GM12878 (cell line): ENCODE measurements at regions not wholly inside any gene's neighbourhood (a gene's known extent, or its start where the extent isn't known, plus 50 kb on each side); places are given as distances from the start of the nearest gene placed in this dataset.

Experiments used
- ATAC-seq: fragments of 200-7000 bp; cut with Tn5 transposase; 3 replicates; pipeline ENCODE4 v1.9.1; 2020; ENCODE audit warnings: mild to moderate bottlenecking, moderate library complexity
- BruUV-seq: library from RNA; stranded (reverse); fragments of 400-500 nt; replicated peaks from 2 replicates; lab custom pipeline; 2021; lab: Mats Ljungman, UMichigan
- CTCF ChIA-PET: fragments of 300-600 bp; sonication (Branson Sonifier 250); formaldehyde crosslinking; extraction: SDS; loops from one replicate; lab custom pipeline; 2021; ENCODE audit warnings: inconsistent platforms; lab: Yijun Ruan, JAX
- POLR2A ChIA-PET: fragments of 350-600 bp; formaldehyde crosslinking; extraction: SDS; loops from one replicate; lab custom pipeline; 2021; ENCODE audit warnings: inconsistent platforms; lab: Charles Lee
- RAD21 ChIA-PET: fragments of 300-600 bp; sonication (Branson Sonifier 250); formaldehyde crosslinking; loops from one replicate; lab custom pipeline; 2023; ENCODE audit warnings: antibody characterized with exemption; ENCODE audit not compliant: unreplicated experiment; lab: Charles Lee
- SMC1A ChIA-PET: fragments of 300-600 bp; sonication (Branson Sonifier 250); formaldehyde crosslinking; loops from one replicate; lab custom pipeline; 2023; ENCODE audit not compliant: unreplicated experiment, uncharacterized antibody; lab: Charles Lee
- DNase-seq: peaks from one replicate; pipeline ENCODE4 v3.0.0-alpha.2; 2011; ENCODE audit warnings: low read depth, low spot score
- FAIRE-seq: peaks from 3 replicates; lab custom pipeline; 2011; peaks lifted over from hg19 to GRCh38; lab: Jason Lieb, UNC
- H2AFZ ChIP-seq: 2 replicates; pipeline ENCODE4 v1.6.0; 2011; ENCODE audit warnings: low read depth, low read length, control low read depth; ENCODE audit not compliant: control insufficient read depth
- H3K27ac ChIP-seq: 2 replicates; pipeline ENCODE4 v1.5.1; 2011; ENCODE audit warnings: control low read depth; ENCODE audit not compliant: control insufficient read depth, insufficient read depth
- H3K27me3 ChIP-seq, 2 experiments: replicated peaks in 1 of 2; 2 replicates each; pipeline versions ENCODE4 v1.6.0 to v1.6.1; 2011; ENCODE audit warnings: low read length in 1 of 2; ENCODE audit not compliant: control insufficient read depth in 2 of 2, insufficient read depth in 2 of 2
- H3K36me3 ChIP-seq, 2 experiments: 2 replicates each; pipeline ENCODE4 v1.5.1; 2011; ENCODE audit warnings: low read length in 1 of 2; ENCODE audit not compliant: control insufficient read depth in 2 of 2, insufficient read depth in 2 of 2
- H3K4me1 ChIP-seq: 2 replicates; pipeline ENCODE4 v1.6.1; 2011; ENCODE audit warnings: mild to moderate bottlenecking, low read length, moderate library complexity, mixed read lengths; ENCODE audit not compliant: control insufficient read depth, insufficient read depth
- H3K4me2 ChIP-seq: 2 replicates; pipeline ENCODE4 v1.6.0; 2011; ENCODE audit warnings: control low read depth; ENCODE audit not compliant: control insufficient read depth, insufficient read depth
- H3K4me3 ChIP-seq: fragments of 200-600 bp; sonication (generic); 2 replicates; pipeline ENCODE4 v1.5.1; 2016
- H3K79me2 ChIP-seq: 2 replicates; pipeline ENCODE4 v1.6.0; 2011; ENCODE audit warnings: low read length; ENCODE audit not compliant: control insufficient read depth, insufficient read depth
- H3K9ac ChIP-seq: 2 replicates; pipeline ENCODE4 v1.8.0; 2011; ENCODE audit warnings: low read length, control low read depth, mixed read lengths; ENCODE audit not compliant: control insufficient read depth, insufficient read depth
- H3K9me3 ChIP-seq: replicated peaks from 3 replicates; pipeline ENCODE4 v1.5.1; 2011; ENCODE audit warnings: mild to moderate bottlenecking, low read length; ENCODE audit not compliant: control insufficient read depth, insufficient read depth
- H4K20me1 ChIP-seq: 2 replicates; pipeline ENCODE4 v1.6.0; 2011; ENCODE audit not compliant: control insufficient read depth, insufficient read depth
- ATF2 ChIP-seq: IDR thresholded peaks from 2 replicates; pipeline ENCODE4 v1.6.1; 2012; ENCODE audit warnings: low read length, inconsistent platforms
- BCL11A ChIP-seq: IDR thresholded peaks from 2 replicates; pipeline ENCODE4 v1.6.1; 2011; ENCODE audit warnings: low read depth, low read length
- CTCF ChIP-seq, 3 experiments: IDR thresholded peaks in 2 of 3; conservative IDR thresholded peaks in 1 of 3; 2 replicates each; pipeline ENCODE4 v1.5.1; 2011; ENCODE audit warnings: low read depth in 3 of 3, low read length in 3 of 3, mild to moderate bottlenecking in 3 of 3, control low read depth in 2 of 3, moderate library complexity in 2 of 3, inconsistent platforms in 1 of 3, mixed read lengths in 1 of 3; ENCODE audit not compliant: control insufficient read depth in 2 of 3, insufficient read depth in 1 of 3; ENCODE audit errors: extremely low read depth in 1 of 3
- E2F4 ChIP-seq: IDR thresholded peaks from 2 replicates; pipeline ENCODE4 v1.6.1; 2012; ENCODE audit warnings: low read depth, low read length, improper control_type of control experiment
- GABPA ChIP-seq: IDR thresholded peaks from 2 replicates; pipeline ENCODE4 v1.6.1; 2014; ENCODE audit warnings: antibody characterized with exemption, low read depth, mild to moderate bottlenecking, inconsistent platforms
- LARP7 ChIP-seq: fragments of 450-650 bp; IDR thresholded peaks from 2 replicates; pipeline ENCODE4 v1.6.1; 2017; ENCODE audit warnings: mild to moderate bottlenecking
- MEF2B ChIP-seq: fragments of 450-650 bp; IDR thresholded peaks from 2 replicates; pipeline ENCODE4 v1.6.1; 2018; ENCODE audit warnings: mild to moderate bottlenecking, moderate library complexity; ENCODE audit not compliant: partially characterized antibody, poor library complexity, severe bottlenecking
- NR2C1 ChIP-seq: fragments of 450-650 bp; IDR thresholded peaks from 2 replicates; pipeline ENCODE4 v1.6.1; 2017; ENCODE audit warnings: antibody characterized with exemption, mild to moderate bottlenecking, moderate library complexity
- PML ChIP-seq: IDR thresholded peaks from 2 replicates; pipeline ENCODE4 v1.6.1; 2012; ENCODE audit warnings: low read length, inconsistent platforms
- POLR2AphosphoS2 ChIP-seq: IDR thresholded peaks from 2 replicates; pipeline ENCODE4 v1.6.1; 2011; ENCODE audit warnings: low read depth, mild to moderate bottlenecking, low read length, improper control_type of control experiment, moderate library complexity
- POLR2AphosphoS5 ChIP-seq: IDR thresholded peaks from 2 replicates; pipeline ENCODE4 v1.6.1; 2011; ENCODE audit warnings: mild to moderate bottlenecking, low read length, inconsistent platforms
- RCOR1 ChIP-seq: conservative IDR thresholded peaks from 2 replicates; pipeline ENCODE4 v1.6.1; 2012; ENCODE audit warnings: low read depth, low read length, improper control_type of control experiment
- SREBF1 ChIP-seq: IDR thresholded peaks from 2 replicates; pipeline ENCODE4 v1.6.1; 2012; ENCODE audit warnings: mild to moderate bottlenecking, low read length
- TCF3 ChIP-seq: IDR thresholded peaks from 2 replicates; pipeline ENCODE4 v1.6.1; 2012; ENCODE audit warnings: low read depth, mild to moderate bottlenecking, low read length, borderline replicate concordance; ENCODE audit not compliant: insufficient read depth
- ZNF217 ChIP-seq: fragments of 450-650 bp; IDR thresholded peaks from 2 replicates; pipeline ENCODE4 v1.6.1; 2017; ENCODE audit warnings: antibody characterized with exemption, mild to moderate bottlenecking
- WGBS: methylation state at CpG from one replicate; pipeline ENCODE4 v1.1.6; 2016; ENCODE audit warnings: low lambda C conversion rate; ENCODE audit not compliant: insufficient replicate concordance, insufficient coverage; ENCODE audit errors: missing lambda C conversion rate; 5-methylcytosine and 5-hydroxymethylcytosine counted together
- in situ Hi-C: fragments of 300-500 bp; cut with MboI; formaldehyde crosslinking; loops from 9 replicates; pipeline ENCODE4 v1.14.3; 2018; ENCODE audit warnings: mixed read lengths
- intact Hi-C: fragments of 100-400 bp; cut with micrococcal nuclease; formaldehyde crosslinking; loops from one replicate; pipeline ENCODE4 v1.14.2; 2022; ENCODE audit not compliant: unreplicated experiment

GRCh38 chr4:11895766-11896165 is 467.1 kb upstream of the HS3ST1 start:
- Histone ChIP-seq H3K4me3 (no peak overlapping the region), H3K79me2 (no peaks in the 10 kb centered on the region), H3K36me3 (no peaks in the 10 kb centered on the region), H3K4me1 (no peaks in the 10 kb centered on the region), H4K20me1 (no peaks in the 10 kb centered on the region), H2AFZ (no peak overlapping the region), H3K27ac (no peak overlapping the region), H3K4me2 (no peak overlapping the region), H3K9me3 (no peaks in the 10 kb centered on the region), H3K9ac (no peak overlapping the region), H3K27me3 (no peaks in the 10 kb centered on the region)
- no peak for TF ChIP-seq BCL11A
- ChIA-PET SMC1A (interaction anchor here (0.6 kb wide), 1 partner anchor 1371 kb away, joined by 3 read pairs; no protein-coding TSS in a partner anchor), POLR2A (no interaction called here), RAD21 (no interaction called here), CTCF (no interaction called here)
- intact Hi-C loops = no loop called here
- in situ Hi-C loops = no loop called here
- FAIRE-seq (no peak), DNase-seq (no peak), ATAC-seq (no peak)
- BruUV-seq = no TSS peak
- 0% methylated on average over 1 of the region's 1 CpG for WGBS

DNA sequence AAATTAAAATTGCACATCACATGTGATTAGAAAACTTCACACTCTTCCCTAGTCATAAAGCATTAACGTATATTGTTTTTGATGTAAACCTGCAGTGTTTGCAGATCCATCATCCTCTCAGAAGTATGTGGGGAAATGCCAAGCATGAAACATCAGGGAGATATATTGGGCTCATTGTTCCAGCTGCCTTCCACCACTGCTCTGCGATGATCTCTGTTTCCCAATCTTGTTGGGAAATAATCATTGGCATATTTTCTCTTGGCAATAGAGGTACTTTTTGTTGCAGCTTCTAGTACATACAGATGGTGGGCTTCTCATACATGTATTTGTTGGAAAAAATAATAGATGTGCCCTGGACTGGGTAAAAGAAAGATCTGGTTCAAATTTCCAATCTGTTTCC is 466.3 kb upstream of the HS3ST1 start:
- CTCF ChIA-PET = no interaction called here
- ATAC-seq (no peak), FAIRE-seq (no peak), DNase-seq (no peak)
- in situ Hi-C loops = no loop called here
- H3K4me1 ChIP-seq = no peaks in the 10 kb centered on the region
- H3K4me2 ChIP-seq = no peak overlapping the region
- no peaks in the 10 kb centered on the region for H3K9me3 ChIP-seq
- RAD21 ChIA-PET = no interaction called here
- no peaks in the 10 kb centered on the region for H3K79me2 ChIP-seq
- H3K27me3 ChIP-seq = no peaks in the 10 kb centered on the region
- WGBS = 42% methylated on average over 2 of the region's 2 CpGs
- H3K27ac ChIP-seq = no peak overlapping the region
- no peak overlapping the region for H3K9ac ChIP-seq
- no TSS peak for BruUV-seq
- no peak overlapping the region for H2AFZ ChIP-seq
- intact Hi-C loops = no loop called here
- no peaks in the 10 kb centered on the region for H3K36me3 ChIP-seq
- H4K20me1 ChIP-seq = no peaks in the 10 kb centered on the region
- H3K4me3 ChIP-seq = no peak overlapping the region
- SMC1A ChIA-PET = no interaction called here
- POLR2A ChIA-PET = no interaction called here
- TF ChIP-seq POLR2AphosphoS5 = no peak
- TF ChIP-seq CTCF (IDR thresholded peaks at IDR 0.05 in 2 of 3, conservative IDR thresholded peaks at IDR 0.05 in 1 of 3; ENCODE audit: control insufficient read depth in 2 of 3, extremely low read depth in 1 of 3, insufficient read depth in 1 of 3, low read depth in 3 of 3, low read length in 3 of 3) = no peak
- no peak for TF ChIP-seq PML
- no peak for TF ChIP-seq RCOR1
- TF ChIP-seq LARP7 = no peak
- no peak for TF ChIP-seq GABPA
- no peak for TF ChIP-seq SREBF1
- TF ChIP-seq MEF2B = no peak
- TF ChIP-seq NR2C1 = no peak
- TF ChIP-seq POLR2AphosphoS2 = no peak
- TF ChIP-seq TCF3 = no peak
- no peak for TF ChIP-seq ATF2
- TF ChIP-seq ZNF217 = no peak
- no peak for TF ChIP-seq E2F4
